GM23338 (cell line): ENCODE measurements at regions not wholly inside any gene's neighbourhood (a gene's known extent, or its start where the extent isn't known, plus 50 kb on each side); places are given as distances from the start of the nearest gene placed in this dataset.

Experiments
- CREB1 ChIP-seq: fragments of 250-450 bp; sonication (Bioruptor Pico); IDR thresholded peaks from 2 replicates; pipeline ENCODE4 v1.5.0; 2020; ENCODE audit warnings: low read depth, mild to moderate bottlenecking, moderate library complexity
- CTCF ChIP-seq, 2 experiments: fragments of 200-600 bp in 1 of 2; sonication (generic) in 1 of 2; conservative IDR thresholded peaks; 2 replicates each; pipeline versions ENCODE4 v1.5.1 to v1.6.1; 2016 to 2017; ENCODE audit warnings: antibody characterized with exemption in 2 of 2, low read depth in 2 of 2, mild to moderate bottlenecking in 2 of 2, moderate library complexity in 1 of 2
- ETS1 ChIP-seq: IDR thresholded peaks from 2 replicates; pipeline ENCODE4 v1.6.1; 2016; ENCODE audit warnings: antibody characterized with exemption
- EZH2 ChIP-seq: fragments of 200-600 bp; sonication (generic); IDR thresholded peaks from one replicate; pipeline ENCODE4 v1.8.0; 2017; ENCODE audit warnings: antibody characterized with exemption, mild to moderate bottlenecking, low read depth; ENCODE audit not compliant: unreplicated experiment
- EZH2phosphoT487 ChIP-seq: fragments of 200-600 bp; sonication (generic); IDR thresholded peaks from one replicate; pipeline ENCODE4 v1.8.1; 2018; ENCODE audit warnings: antibody characterized with exemption; ENCODE audit not compliant: unreplicated experiment
- JUNB ChIP-seq: IDR thresholded peaks from one replicate; pipeline ENCODE4 v1.6.1; 2016; ENCODE audit warnings: antibody characterized with exemption; ENCODE audit not compliant: unreplicated experiment
- NANOG ChIP-seq: IDR thresholded peaks from 2 replicates; pipeline ENCODE4 v1.6.1; 2016; ENCODE audit warnings: antibody characterized with exemption, borderline replicate concordance
- POLR2AphosphoS5 ChIP-seq: IDR thresholded peaks from 2 replicates; pipeline ENCODE4 v1.6.1; 2016; ENCODE audit warnings: antibody characterized with exemption, low read depth
- REST ChIP-seq: IDR thresholded peaks from one replicate; pipeline ENCODE4 v1.6.1; 2018; ENCODE audit warnings: antibody characterized with exemption; ENCODE audit not compliant: unreplicated experiment
- STAT1 ChIP-seq: IDR thresholded peaks from one replicate; pipeline ENCODE4 v1.6.1; 2016; ENCODE audit warnings: antibody characterized with exemption; ENCODE audit not compliant: unreplicated experiment
- ZNF114 ChIP-seq: fragments of 250-450 bp; sonication (Bioruptor Pico); IDR thresholded peaks from 2 replicates; pipeline ENCODE4 v1.5.0; 2020; ENCODE audit warnings: mild to moderate bottlenecking, moderate library complexity
- ZNF331 ChIP-seq: fragments of 250-450 bp; sonication (Bioruptor Pico); IDR thresholded peaks from 2 replicates; pipeline ENCODE4 v1.5.0; 2020; ENCODE audit warnings: low read depth, mild to moderate bottlenecking, moderate library complexity
- ZNF462 ChIP-seq: fragments of 250-450 bp; sonication (Bioruptor Pico); IDR thresholded peaks from 2 replicates; pipeline ENCODE4 v1.5.0; 2020; ENCODE audit warnings: mild to moderate bottlenecking, moderate library complexity

GRCh38 chr6:104505838-104506237 is 353.9 kb downstream of the HACE1 start:
- TF ChIP-seq CTCF (conservative IDR thresholded peaks at IDR 0.05; ENCODE audit: low read depth in 2 of 2) (no peak), EZH2phosphoT487 (no peak), EZH2 (no peak), REST (no peak), ZNF462 (CRISPR knock-in tag) (no peak), POLR2AphosphoS5 (no peak), JUNB (no peak), ETS1 (no peak), ZNF114 (CRISPR knock-in tag) (no peak), CREB1 (CRISPR knock-in tag) (no peak), NANOG (no peak), ZNF331 (CRISPR knock-in tag) (no peak), STAT1 (no peak)
